CD4-positive, alpha-beta T cell treated with Interleukin-1 beta for 1 hour (primary cell): ENCODE measurements at regions not wholly inside any gene's neighbourhood (a gene's known extent, or its start where the extent isn't known, plus 50 kb on each side); places are given as distances from the start of the nearest gene placed in this dataset.
A peak's percentile ranks its signal among the peaks of the same experiment; 100 is the strongest.
"Not testable (repeated sequence)": the region's sequence is repeated elsewhere in the genome, so short reads cannot be mapped to it uniquely, and the experiment has no call there.

Experiments
- DNase-seq, 2 donors: peaks; one replicate each; pipeline ENCODE4 v3.0.0-alpha.2; 2020 to 2022

DNA sequence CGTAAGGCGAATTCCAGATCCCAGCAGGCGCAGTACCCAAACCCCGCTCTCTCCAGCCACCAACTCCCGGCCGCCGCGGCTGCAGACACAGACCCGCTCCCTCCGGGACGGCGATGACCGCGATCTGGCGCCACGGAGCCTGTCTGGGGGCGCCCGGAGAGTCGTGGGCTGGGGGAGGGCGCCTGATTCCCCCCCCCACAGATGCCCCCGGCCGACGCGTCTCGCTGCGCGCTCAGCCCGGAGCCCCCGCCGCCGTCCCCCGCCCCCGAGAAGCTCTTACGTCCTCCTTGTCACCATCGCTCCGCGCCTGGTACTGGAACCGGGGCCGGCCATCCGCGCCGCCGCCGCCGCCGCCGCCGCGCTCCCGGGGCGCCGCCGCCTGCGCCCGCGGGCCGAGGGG is 173.6 kb downstream of the ATP6V0E2 start:
- not testable (repeated sequence) for DNase-seq

DNA sequence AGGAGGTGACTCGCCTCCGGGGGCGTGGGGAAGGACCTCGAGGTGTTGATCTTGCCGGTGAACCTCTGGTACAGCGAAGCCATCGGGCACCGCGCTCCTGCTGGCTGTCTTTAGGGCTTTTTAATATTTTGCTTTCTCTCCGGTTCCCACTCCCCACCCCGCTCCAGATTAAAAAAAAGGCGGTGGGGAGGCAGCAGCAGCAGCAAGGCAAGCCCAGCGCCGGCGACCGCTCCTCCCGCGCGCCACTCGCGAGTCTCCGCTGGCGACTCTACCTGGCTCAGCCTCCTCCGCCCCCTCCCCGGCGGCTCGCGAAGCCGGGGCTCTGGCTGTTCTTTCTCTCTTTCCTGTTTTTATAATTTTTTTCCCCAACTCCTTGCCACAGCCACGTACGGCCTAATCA is 174.0 kb downstream of the ATP6V0E2 start:
- not testable (repeated sequence) for DNase-seq

DNA sequence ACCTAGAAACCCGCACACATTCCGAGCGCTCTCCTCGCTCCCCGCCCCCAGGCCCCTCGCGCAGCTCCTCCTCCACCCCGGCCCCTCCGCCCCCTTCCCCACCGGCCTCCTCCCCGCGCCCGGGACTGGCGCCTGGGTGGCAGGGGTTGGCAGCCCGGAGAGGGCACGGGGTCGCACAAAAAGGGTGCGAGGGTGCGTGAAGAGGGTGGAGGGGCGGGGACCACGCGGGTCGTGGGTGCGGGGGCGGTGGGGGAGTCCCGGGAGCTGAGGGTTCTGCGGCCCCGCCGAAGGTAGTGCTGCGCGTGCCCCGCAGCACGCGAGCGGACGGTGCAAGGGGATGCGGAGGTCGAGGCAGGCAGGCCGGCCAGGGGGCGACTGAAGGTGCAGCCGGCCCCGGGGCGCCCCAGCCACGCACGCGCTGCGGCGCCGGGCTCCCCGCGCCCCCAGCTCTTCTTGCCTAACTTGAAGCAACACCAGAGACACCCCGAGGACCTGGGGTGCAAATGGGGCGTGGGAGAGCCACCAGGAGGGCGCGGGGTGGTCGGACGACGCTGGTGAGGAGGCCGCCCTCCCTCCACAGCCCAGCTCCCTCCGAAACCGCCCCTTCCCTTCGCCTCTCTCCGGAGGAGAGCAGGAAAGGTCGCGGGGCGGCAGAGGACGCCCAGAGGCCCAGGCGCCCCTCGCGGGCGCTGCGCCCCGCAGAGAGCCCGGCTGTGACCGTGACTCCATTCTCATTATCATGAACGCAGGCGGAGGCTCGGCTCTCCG is 174.7 kb downstream of the ATP6V0E2 start:
- not testable (repeated sequence) for DNase-seq

DNA sequence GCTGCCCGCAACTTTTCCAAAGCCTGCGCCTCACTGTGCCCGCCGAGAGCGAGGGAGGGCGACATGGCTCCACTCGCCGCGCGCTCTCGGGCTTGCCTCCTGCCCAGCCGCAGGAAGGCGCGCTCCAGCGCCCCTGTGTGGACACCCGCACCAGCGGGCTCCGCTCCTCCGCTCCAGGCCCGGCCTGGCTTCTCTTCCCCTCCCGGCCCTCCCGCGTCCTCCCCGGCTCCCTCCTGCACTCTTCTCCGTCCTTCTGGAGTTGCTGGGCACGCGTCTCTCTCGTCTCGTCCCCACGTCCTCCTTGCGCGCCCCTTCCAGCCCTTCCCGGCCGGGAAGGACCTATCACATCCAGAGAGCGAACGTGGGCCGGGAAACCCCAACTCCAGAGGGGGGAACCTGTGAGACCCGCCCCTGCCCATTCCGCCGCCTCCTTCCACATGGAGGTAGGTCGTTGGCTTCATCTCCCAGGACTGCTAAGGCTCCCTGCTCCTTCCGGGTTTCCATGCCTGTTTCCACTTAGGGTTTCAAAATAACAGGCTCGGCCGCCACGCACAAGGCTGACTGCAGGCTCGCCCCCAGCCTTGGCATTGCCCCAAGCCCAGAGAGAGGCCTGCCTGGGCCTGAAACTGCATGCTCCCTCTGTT is 175.4 kb downstream of the ATP6V0E2 start:
- DNase-seq: not testable (repeated sequence)

DNA sequence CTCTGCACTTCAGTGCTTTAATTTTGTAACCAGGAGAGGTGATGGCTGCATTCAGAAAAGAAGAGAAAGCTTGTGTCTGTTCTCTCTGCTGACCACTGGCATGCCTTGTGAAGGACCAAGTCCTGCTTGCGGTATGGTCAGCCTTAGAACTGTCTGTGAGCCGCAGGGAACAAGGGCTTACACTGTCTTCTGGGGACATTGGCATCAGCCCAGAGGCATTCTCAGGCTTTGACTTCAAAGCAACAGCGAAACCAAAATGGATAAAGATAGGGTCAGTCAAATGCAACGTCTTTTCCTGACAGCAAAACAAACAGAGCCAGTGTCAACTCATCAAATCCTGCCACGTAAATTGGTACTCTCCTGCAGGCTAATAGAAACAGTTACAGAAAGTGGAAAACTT is 179.6 kb downstream of the ATP6V0E2 start:
- not testable (repeated sequence) for DNase-seq

DNA sequence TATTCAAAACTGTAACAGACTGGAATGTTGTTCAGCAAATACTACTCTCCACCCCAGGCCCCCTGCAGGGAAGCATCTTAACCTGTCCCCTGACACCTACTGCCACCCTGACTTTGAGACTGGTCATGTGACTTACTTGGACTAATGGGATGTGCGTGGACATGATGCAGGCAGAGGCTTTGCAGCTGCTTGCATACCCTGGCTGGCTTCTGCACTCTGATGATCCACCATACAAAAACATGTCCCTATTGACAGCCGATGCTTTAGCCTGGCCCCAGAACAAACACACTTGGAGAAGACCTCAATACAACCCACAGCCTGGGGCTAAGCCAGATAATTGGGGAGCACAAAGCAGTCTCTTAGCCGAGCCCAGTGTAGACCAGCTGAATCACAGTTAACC is 180.5 kb downstream of the ATP6V0E2 start:
- not testable (repeated sequence) for DNase-seq

DNA sequence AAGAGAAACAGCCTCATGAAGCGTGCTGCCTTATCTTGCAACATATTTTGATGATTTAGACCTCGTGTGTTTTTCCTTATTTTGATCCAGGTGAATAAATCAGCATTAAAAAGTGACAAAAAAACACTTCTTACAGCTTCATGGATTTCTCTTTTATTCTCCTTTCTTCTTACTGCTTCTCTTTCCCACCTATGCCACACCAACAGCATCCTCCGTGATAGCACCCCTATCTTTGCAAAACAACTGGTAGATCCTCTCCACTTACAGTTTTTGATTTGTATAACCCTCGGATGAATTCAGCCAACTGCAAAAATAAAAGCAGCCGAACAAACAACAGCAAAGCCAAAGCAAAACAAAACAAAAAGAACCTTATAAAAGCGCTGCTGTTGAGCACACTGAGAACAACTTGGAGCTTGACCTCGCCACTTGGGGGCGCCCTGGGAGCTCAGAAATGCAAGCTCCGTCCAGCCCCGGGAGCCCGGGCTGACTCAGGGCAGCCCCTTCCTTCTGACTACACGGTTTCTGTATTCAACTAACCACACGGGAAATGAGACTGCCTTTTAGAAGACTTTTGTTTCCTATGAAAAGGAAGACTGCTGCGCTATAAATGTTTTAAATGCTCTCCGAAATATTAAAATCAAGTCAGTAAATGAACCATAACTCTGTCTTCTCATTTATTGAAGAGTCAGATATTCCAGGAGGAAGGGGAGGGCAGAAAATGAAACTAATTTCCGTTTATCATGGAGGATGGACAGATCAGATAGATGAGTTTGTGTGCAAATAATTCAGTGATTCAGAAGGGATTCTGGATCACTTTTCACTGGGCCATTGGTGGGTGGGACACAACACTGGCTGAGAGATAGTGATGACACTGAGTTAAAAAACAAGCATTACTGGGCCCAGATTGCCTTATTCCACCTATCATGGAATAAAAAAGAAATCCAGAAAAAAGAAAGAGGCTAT is 186.8 kb downstream of the ATP6V0E2 start:
- peak; percentile 76 to 77 for DNase-seq

DNA sequence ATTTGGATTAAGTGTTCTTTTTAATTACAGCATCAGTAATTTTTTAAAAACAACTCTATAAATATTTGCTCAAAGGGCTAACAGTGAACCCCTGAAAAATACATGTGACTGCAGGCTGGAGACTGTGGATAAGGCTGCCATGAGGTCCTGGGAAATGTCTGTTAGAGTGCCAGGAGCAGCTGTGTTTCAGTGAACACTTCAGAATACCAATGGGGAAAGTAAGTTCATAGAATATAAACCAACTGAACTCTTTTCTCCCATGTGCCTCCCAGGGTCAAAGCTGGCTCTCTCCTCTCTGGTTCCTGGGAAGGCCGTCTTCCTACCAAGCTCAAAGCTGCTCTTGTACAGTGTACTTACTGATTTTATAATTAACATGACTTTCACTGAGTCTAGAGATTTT is 189.4 kb downstream of the ATP6V0E2 start:
- not testable (repeated sequence) for DNase-seq

DNA sequence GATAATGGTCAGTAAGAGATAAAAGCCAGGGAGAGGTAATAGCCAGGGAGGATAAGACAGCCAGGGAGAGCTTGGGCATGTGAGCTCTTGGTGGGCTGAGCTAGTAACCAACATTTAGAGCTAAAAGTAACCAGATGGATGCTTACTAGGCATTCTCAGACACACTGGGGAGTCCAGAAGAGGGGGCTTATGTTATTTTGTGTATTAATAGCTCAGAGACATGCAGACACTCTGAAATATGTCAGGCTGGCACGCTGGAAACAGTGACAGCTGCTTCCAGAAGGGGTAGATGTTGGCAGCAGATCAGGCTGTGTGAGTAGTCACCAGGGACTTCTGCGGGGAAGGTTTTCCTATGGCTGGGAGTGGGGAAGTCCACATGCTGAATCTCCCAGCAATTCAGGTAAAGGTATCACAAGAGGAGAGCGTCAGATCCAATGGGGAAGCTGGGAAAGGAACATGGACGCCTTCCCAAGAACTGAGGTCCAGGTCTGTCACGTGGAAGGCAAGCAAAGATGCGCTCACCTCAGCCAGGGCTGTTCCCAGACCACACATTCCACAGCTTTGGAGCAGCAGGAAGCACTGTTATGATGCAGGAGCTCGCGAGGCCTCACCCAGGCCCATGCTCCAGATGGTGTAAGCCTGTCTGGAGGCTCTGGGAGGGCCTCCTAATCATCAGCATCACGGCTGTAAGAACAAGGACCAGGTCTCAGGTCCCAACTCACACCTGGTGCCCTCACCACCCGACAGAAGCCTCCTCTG is 196.0 kb downstream of the ATP6V0E2 start:
- DNase-seq: not testable (repeated sequence)

DNA sequence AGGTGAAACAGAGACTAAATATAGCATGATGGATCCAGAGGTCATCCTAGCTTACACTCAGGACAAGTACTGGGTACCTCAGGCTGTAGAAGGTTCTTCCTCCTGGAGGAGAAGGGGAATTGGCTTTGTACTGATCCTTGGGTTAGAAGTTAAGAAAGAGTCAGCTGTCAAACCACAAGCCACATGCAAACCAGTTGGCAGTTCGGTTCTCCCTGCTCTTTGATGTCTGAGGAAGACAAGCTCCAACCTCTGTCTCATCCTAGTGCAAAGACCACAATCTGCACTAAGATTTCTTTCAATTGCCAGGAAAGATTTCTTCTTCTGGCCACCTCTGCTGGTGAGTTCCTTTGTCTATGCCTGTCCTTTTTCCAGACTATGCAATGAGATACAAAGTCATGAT is 203.8 kb downstream of the ATP6V0E2 start:
- not testable (repeated sequence) for DNase-seq

DNA sequence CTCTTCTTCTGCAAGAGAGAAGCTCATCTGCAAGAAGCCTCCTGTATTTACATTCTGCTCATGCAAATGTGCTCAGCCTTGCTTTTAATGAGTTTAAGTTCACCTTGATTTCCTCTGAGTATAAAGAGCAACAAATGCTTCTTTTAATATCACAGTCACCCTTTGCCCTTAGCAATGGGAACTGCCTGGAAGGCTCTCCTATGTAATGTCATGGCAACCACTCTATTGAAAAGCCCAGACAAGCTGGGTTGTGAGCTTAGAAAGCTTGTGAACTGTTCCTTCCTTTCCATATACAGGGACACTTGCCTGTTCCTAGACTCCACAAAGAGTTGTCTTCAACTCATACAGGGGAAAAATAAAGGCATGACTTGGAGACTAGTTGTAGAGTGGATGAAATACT is 208.1 kb downstream of the ATP6V0E2 start:
- not testable (repeated sequence) for DNase-seq

DNA sequence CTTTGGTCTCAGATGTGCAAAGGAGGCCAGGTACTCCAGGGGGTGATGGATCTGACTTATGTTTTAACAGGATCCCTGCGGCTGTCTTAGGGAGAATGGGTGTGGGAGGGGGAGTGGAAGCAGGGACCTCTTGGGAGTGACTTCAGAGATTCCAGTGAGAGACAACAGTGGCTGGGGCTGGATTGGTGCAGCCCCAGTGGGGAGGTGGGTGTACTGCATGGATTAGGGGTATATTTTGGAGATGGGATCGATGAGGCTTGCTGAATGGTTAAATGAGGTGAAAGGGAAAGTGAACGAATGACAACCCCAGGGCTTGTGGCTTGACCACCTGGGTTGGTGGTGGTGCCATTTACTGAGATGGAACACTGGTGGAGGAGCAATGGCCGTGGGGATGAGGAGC is 211.0 kb downstream of the ATP6V0E2 start:
- DNase-seq: not testable (repeated sequence)

DNA sequence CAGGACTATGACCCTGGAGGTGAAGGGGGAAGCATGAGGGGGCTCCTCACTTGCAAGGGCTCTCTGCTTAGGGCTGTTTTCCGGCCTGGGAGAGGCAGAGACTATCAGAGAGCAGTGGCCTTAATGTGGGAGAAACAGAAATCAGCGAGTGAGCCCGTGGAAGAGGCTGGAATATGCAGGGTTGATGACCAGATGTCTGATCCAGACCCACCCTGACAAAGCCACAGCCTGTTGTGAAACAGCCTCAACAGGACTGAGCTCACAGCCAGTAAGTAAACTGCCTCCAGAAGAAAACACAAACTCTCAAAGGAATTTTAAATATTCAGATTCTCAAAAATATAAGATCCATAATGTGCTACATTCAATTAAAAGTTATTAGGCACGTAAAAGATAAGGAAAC is 213.7 kb downstream of the ATP6V0E2 start:
- not testable (repeated sequence) for DNase-seq

DNA sequence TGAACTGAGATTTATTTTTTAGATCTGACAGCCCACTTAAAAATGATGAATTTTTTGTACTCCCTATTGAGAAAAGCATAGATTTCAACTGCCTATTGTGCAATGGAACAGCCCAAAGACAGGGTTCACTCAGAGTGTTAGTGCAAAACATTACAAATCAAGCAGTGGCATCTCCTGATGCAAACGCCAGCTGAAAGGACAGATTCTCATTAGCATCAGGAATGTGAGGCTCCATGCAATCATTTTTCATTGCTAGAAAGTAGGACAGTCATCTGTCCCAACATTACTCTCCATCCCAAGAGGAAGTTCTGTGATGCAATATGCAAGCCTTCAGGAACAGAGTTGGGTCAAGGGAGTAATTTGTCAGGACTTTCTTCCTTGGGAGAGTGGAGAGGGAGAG is 215.4 kb downstream of the ATP6V0E2 start:
- not testable (repeated sequence) for DNase-seq

DNA sequence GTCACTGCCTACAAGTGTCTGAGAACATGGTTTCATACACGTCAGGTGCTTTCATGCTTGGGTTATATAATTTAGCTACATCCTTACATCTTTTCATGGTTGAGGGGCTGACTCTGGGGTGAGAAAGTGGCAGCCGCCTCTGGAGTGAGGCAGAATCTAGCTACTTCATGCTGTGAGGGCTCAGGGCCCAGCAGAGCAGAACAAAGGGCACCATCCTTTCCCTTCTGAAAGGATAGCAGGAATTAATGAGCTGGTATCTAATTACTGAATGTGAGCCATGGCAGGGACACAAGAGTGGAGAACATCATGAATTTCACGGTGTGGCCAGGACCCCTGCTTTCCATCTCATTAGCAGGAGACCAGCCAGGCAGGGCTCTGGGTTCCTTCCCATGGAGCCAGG is 217.0 kb downstream of the ATP6V0E2 start:
- DNase-seq: not testable (repeated sequence)

DNA sequence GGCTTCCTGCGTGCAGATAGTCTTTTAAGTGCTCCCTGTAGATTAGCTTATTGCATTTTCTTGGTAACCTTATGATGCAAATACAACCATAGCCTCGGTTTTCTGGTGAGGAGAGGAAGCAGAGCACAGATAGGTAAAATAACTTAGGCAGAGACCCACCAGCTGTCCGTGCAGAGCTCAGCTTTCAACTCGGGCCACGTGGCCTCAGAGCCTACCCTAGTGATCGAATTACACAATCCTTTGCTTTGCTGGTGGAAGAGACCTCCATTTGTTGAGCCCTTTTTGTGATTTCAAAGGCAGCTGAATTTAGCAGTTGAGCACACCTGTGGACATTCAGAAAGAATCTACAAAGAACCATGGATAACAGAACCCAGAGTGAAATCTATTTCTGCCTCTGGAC is 220.1 kb downstream of the ATP6V0E2 start:
- DNase-seq: not testable (repeated sequence)

DNA sequence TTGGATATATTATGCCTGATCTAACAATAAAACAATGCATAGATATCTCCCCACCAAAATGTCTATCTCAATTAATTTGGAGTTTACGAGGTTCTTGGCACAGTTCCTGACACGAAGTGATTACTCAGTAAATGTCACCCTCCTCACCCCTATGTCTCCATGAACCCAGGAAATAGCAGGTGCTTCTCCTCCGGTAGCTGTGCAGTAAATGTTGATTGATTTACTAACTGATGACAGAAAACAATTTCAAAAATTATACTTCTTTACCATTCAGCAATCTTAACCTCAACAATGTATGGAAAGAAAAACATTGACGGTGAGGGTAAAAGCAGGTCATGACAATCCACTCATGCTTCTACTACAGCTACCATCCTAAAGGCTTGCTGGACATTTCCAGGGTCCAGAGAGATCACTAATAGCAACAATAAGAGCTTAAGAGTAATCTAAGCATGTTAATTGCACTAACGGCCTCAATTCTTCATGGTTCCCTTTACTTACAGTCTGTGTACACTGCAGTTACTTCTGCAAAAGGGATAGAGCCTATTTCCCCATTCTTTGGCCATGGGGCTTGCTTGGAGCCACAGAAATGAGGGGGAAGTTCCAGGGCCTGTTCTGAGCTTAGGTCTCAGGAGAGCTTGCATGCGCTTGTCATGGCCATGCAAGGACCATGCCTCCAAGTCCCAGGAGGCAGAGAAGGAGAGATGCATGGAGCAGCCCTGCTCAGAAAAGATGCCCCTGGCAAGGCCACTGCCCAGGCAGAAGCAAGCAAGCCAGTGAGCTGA is 222.6 kb downstream of the ATP6V0E2 start:
- DNase-seq: peak in 1 of 2 donors; percentile 7

DNA sequence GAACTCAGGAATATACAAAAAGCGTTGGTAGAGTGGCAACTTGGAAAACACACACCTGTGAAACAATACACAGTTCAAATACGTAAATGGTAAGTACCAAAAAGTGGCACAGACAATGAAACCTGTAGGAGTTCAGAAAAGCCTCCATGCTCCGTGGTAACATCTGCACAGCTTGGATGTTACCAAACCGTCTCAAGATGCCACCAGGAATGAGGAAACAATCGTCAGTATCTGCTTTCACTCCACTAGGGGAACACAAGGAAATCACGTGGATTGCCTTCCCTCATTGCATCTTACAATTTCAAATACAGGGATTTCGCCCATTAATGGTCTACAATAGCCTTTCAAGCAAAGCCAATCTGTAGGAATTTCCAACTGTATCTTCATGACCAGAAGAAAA is 224.6 kb upstream of the LRRC61 start:
- DNase-seq: not testable (repeated sequence)

DNA sequence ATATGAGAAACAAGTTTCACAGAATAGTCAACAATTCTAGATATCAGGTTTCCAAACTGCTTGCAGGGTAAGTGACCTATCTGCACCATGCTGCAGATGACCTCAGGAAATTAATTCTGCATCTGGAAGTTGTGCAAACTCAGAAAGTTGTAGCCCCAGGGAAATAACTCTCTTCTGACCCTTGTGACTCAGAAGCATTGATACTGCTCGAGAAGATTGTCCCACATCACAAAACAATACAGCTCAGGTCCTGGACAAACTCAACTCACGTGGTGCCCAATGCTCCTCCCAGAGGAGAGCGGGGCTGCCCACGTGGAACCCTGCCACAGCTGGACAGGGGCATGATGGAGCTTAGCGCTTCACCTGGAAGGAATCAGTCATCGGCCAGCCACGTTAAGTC is 221.9 kb upstream of the LRRC61 start:
- not testable (repeated sequence) for DNase-seq

DNA sequence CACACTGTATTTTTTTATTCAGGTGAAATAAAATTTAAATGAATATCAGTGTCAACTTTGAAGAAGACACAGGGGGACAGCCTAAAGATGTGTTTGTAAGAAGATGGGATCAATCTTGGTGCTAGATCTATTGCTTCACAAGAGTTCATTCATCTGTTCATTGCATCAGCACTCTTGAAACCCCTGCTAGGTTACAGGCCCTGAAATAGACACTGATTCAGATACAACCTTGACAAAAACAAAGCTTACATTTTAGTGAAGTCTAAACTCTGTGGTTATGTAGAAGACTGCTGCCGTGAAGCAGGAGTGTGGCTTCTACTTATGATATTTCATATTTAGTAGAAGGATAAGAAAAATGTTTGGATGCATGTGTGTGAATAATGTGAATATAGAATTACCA is 215.9 kb upstream of the LRRC61 start:
- not testable (repeated sequence) for DNase-seq

DNA sequence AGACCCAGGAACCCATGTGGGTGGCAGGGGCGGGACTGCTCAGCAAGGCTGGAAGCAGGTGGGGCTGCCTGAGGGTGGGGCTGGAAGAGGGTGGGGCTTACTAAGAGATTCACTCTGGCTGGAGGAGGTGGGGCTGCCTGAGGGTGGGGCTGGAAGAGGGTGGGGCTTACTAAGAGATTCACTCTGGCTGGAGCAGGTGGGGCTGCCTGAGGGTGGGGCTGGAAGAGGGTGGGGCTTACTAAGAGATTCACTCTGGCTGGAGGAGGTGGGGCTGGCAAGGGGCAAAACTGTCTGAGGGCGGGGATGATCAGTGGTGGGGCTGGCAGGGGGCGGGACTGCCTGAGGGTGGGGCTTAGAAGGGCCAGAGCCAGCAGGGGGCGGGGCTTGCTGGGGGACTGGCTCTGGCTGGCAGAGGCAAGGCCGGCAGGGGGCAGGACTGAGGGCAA is 212.8 kb upstream of the LRRC61 start:
- DNase-seq: not testable (repeated sequence)
